Activated naive CD8-positive, alpha-beta T cell treated with anti-CD3 and anti-CD28 coated beads, Interleukin-2, amount 50 U/mL, for 24 hours (primary cell): ENCODE measurements at regions not wholly inside any gene's neighbourhood (a gene's known extent, or its start where the extent isn't known, plus 50 kb on each side); places are given as distances from the start of the nearest gene placed in this dataset.

Experiments
- ATAC-seq: fragments of 150-1000 bp; cut with Tn5 transposase; one replicate; pipeline ENCODE4 v1.10.0; 2021
- DNase-seq: peaks from one replicate; pipeline ENCODE4 v3.0.0; 2021
- H3K27ac Mint-ChIP-seq: one replicate; pipeline ENCODE4 v1.8.0; 2021; ENCODE audit warnings: mild to moderate bottlenecking, mixed read lengths
- H3K27me3 Mint-ChIP-seq: one replicate; pipeline ENCODE4 v1.8.0; 2021; ENCODE audit warnings: mixed read lengths
- H3K36me3 Mint-ChIP-seq: one replicate; pipeline ENCODE4 v1.8.0; 2021; ENCODE audit warnings: low read depth, mixed read lengths
- H3K4me1 Mint-ChIP-seq: one replicate; pipeline ENCODE4 v1.8.0; 2021; ENCODE audit warnings: mixed read lengths
- H3K4me3 Mint-ChIP-seq: one replicate; pipeline ENCODE4 v1.8.0; 2021; ENCODE audit warnings: mild to moderate bottlenecking, moderate library complexity, mixed read lengths
- H3K9me3 Mint-ChIP-seq: one replicate; pipeline ENCODE4 v1.8.0; 2021; ENCODE audit warnings: mixed read lengths

DNA sequence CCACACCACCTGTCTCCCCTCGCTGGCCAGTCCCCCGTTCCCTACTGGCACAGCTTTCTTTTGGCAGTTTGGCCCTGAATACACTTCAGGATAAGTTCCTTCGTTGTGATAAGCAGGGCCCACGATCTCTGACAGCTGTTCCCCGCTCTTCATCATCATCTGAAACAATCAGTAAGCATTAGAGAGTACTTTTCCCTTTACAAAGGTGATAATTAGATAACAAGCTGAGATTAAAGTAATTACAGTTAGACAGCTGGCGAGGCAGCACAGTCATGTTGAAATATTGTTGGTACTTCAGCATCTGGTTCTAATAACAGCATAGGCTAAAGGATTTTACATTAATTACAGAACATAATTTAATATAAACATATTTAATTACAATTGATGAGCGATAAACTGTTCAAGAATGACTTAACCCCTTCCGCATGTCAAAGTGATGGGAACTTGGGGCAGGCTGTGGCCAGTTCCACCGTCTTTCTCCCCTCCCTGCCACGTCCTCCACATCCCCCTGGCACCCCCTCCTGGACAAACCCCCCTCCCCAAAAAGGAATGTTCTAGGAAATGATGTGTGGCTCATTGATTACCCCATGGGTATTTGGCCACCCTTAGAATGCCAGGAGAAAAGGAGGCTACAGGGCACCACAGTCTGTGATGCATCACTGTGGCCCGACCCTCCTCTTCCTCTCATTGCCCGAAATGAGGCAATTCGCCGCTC, 134.9 kb downstream of the RCN1 start:
- Mint-ChIP-seq H3K36me3 (no peaks in the 10 kb centered on the region), H3K4me1 (no peaks in the 10 kb centered on the region), H3K9me3 (no peaks in the 10 kb centered on the region), H3K4me3 (no peak overlapping the region), H3K27me3 (peaks cover 4% of the 10 kb centered on the region), H3K27ac (no peak overlapping the region)
- ATAC-seq (no peak), DNase-seq (no peak)

DNA sequence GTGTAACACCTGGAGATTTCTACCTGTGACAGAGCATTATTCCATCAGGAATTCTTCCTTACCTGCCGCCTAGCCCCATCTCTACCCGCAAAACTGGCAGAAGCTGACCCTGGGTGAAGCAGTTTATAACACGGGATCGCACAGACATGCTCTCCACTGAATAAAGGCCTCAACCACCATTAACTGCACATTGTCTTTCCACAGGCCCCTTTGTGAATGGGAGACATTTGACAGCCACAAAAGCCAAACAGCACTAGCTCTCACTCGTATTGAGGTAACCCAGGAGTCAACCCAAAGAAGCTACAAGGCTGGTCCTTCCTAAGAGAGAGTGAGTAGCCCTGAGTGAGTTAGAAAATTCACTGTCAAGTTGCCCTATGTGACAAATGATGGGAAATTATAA, 135.6 kb downstream of the RCN1 start:
- ATAC-seq = no peak
- DNase-seq = no peak
- H3K36me3 Mint-ChIP-seq = no peaks in the 10 kb centered on the region
- H3K27me3 Mint-ChIP-seq = peaks cover 4% of the 10 kb centered on the region
- no peak overlapping the region for H3K27ac Mint-ChIP-seq
- H3K4me1 Mint-ChIP-seq = no peaks in the 10 kb centered on the region
- no peak overlapping the region for H3K4me3 Mint-ChIP-seq
- H3K9me3 Mint-ChIP-seq = no peaks in the 10 kb centered on the region

DNA sequence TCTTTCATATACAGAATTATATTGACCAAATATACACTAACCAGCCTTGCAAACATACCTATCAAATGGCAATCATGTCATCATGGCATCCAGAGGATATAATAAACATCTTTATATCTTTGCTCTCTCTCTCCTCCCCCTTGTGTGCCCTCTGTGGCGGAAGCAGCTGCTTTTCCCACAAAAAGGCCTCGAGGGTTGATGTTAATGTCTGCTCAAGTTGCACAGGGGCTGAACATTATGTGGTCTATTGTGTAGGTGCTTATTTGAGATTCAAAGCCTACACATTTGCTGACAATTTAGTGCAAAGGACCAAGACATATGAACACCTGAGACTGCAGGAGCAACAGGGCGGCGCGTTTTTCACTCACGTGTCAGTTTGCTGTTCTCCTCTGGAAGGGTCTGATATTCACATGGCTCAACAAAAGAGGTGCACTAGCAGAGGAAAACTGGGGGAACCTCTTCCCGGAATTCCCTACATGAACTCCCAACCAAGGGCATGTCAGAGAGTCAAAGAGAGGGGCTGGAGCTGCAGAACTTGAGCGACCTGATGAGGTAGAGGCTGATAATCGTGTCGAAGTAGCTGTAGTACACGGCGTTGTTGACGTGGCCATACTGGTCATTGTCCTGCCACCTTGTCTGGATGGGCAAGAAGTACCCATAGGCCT, 138.8 kb downstream of the RCN1 start:
- Mint-ChIP-seq H3K36me3 (no peaks in the 10 kb centered on the region), H3K4me3 (no peak overlapping the region)

DNA sequence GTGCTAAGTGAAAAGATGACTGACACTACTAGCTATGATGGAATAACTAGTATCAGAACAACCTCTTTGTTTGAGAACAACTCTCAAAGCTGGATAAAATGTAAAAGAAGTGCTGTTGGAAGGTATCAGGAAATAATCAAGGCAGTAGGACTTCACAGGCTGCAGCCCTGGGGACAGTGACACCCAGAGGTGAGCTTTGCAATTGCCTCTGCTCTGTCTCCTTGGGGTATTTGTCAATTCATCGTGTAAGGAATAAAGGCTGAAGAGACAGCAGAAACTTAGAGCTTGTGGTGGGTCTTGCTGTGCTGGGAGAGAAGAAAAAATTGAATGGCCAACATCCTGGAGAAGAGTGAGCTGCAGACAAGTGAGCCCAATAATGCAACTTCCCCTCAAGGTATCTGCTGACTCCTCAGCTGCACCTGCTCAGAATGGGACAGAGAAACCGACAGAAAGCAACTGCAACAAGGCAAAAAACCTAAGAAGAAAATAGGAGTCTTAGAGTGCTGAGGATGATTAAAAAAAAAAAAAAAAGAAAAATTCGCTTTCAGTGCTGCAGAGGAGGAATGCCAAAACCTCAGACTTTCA, 141.1 kb downstream of the RCN1 start:
- ATAC-seq (no peak), DNase-seq (peak; percentile 16)
- Mint-ChIP-seq H3K9me3 (no peaks in the 10 kb centered on the region), H3K4me1 (no peaks in the 10 kb centered on the region), H3K27me3 (peaks cover 28% of the 10 kb centered on the region), H3K27ac (no peak overlapping the region), H3K4me3 (no peak overlapping the region), H3K36me3 (no peaks in the 10 kb centered on the region)

More for the DNA sequence above, 138.8 kb downstream of the RCN1 start:
- DNase-seq (no peak), ATAC-seq (no peak)
- H3K27ac Mint-ChIP-seq = no peak overlapping the region
- no peaks in the 10 kb centered on the region for H3K4me1 Mint-ChIP-seq
- peaks cover 14% of the 10 kb centered on the region for H3K27me3 Mint-ChIP-seq
- H3K9me3 Mint-ChIP-seq = no peaks in the 10 kb centered on the region

DNA sequence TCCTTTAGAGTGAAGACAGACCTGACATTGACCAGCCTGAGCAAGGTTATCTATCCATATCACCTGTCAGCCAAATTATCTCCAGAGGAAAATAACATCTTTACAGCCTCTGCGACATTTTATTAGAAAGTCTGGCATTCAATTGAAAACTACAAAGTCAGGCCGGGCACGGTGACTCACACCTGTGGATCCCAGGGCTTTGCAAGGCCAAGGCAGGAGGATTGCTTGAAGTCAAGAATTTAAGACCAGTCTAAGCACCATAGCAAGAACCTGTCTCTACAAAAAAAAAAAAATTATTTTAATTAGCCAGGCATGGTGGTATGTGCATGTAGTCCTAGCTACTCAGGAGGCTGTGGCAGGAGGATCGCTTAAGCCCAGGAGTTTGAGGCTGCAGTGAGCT, 141.6 kb downstream of the RCN1 start:
- Mint-ChIP-seq H3K27me3 (peaks cover 31% of the 10 kb centered on the region), H3K9me3 (no peaks in the 10 kb centered on the region), H3K36me3 (no peaks in the 10 kb centered on the region), H3K27ac (no peak overlapping the region), H3K4me3 (no peak overlapping the region), H3K4me1 (no peaks in the 10 kb centered on the region)
- ATAC-seq (no peak), DNase-seq (no peak)

DNA sequence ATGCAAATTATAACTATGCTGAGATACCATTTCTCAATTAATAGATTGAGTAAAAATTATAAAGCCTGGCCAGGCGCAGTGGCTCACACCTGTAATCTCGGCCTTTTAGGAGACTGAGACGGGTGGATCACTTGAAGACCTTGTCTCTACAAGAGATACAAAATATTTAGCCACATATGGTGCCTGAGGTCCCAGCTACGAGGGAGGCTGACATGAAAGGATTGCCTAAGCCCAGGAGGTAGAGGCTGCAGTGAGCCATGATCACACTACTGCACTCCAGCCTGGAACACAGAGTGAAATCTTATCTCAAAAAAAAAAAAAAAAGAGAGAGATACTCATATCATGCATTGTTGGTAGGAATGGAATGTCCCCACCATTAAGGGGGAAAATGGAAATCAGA, 142.4 kb downstream of the RCN1 start:
- Mint-ChIP-seq H3K27me3 (peaks cover 31% of the 10 kb centered on the region), H3K9me3 (no peaks in the 10 kb centered on the region), H3K4me1 (no peaks in the 10 kb centered on the region), H3K4me3 (no peak overlapping the region), H3K36me3 (no peaks in the 10 kb centered on the region), H3K27ac (no peak overlapping the region)
- DNase-seq (no peak), ATAC-seq (no peak)

DNA sequence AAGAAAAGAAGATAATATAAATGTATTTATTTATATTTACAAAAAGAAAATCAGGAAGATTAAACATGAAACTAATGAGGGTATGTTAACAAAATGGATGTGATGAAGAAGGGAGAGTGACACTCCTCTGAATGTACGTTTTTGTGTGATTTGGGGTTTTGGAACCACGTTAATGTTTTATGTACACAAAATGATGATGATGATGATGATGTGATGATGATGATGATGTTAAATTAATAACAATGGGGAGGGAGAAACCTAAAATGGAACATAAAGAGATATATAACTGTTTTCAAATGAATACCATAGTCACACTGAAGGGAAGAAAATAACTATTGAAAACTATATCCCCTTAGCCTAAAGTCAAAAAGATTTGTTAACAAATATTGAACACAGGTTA, 143.1 kb downstream of the RCN1 start:
- Mint-ChIP-seq H3K4me1 (no peaks in the 10 kb centered on the region), H3K4me3 (no peak overlapping the region), H3K36me3 (no peaks in the 10 kb centered on the region), H3K27ac (no peak overlapping the region), H3K9me3 (no peaks in the 10 kb centered on the region), H3K27me3 (peaks cover 34% of the 10 kb centered on the region)
- ATAC-seq = no peak
- no peak for DNase-seq

DNA sequence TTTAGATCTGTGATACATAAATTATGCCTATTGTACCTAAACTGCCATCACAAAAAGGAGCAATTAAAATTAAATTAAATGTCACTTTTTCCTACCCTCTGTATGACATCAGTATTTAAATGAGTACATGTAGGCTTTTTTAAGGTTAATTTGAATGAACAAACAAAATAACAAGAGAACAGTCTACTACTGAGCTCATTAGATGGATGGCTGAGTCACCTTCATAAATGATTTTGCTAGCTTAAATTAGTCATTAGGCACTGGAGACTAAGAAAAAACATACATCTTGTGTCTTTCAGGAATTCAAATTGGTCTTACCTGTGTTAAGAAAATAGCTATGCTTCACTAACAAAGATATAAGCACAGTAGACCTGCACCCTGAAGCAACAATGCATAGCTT, 153.6 kb downstream of the RCN1 start:
- DNase-seq (no peak), ATAC-seq (no peak)
- H3K4me1 Mint-ChIP-seq = no peaks in the 10 kb centered on the region
- no peaks in the 10 kb centered on the region for H3K36me3 Mint-ChIP-seq
- no peaks in the 10 kb centered on the region for H3K9me3 Mint-ChIP-seq
- H3K27ac Mint-ChIP-seq = no peak overlapping the region
- peaks cover 4% of the 10 kb centered on the region for H3K27me3 Mint-ChIP-seq
- no peak overlapping the region for H3K4me3 Mint-ChIP-seq

DNA sequence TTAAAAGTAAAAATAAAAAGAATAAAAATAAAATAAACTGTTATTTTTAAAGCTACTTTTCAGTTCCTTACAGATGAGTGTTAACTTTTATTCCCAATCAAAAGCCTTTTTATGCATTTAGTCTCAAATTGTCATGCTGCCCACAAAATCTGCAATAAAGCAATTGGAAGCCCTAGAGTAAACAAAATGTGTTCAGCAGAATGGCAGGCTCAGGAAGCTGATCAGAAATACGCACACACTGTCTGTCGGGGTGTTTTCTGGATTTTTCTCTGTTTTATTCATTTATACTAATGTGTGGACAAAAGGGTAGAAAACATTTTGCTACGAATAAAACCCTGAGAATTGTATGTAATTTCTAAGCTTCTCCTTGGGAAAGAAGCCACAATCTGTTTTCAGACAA, 162.8 kb downstream of the RCN1 start:
- Mint-ChIP-seq H3K4me1 (no peaks in the 10 kb centered on the region), H3K27me3 (peaks cover 6% of the 10 kb centered on the region), H3K27ac (no peak overlapping the region), H3K4me3 (no peak overlapping the region), H3K9me3 (no peaks in the 10 kb centered on the region), H3K36me3 (no peaks in the 10 kb centered on the region)
- DNase-seq = no peak
- ATAC-seq = no peak

DNA sequence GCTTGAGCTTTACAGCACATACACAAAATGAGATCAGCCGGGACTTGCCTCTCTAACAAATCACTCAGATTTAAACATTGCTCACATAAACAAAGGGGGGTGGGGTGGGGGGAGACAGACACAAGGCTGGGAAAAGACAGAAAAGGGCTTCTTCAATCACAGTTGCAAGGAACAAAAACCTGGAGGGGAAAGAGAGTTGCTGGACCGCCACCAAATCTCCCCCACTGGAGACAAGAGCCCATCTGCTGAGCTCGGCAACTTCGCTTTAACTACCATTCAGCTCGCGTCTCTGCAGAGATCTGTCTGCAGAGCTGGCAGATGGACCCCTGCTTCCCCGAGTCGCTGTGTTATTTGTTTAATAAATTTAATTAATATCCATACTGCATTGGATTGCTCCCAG, 165.0 kb downstream of the RCN1 start:
- DNase-seq (no peak), ATAC-seq (no peak)
- H3K4me3 Mint-ChIP-seq = no peak overlapping the region
- H3K4me1 Mint-ChIP-seq = no peaks in the 10 kb centered on the region
- H3K9me3 Mint-ChIP-seq = no peaks in the 10 kb centered on the region
- no peaks in the 10 kb centered on the region for H3K36me3 Mint-ChIP-seq
- peaks cover 6% of the 10 kb centered on the region for H3K27me3 Mint-ChIP-seq
- no peak overlapping the region for H3K27ac Mint-ChIP-seq

DNA sequence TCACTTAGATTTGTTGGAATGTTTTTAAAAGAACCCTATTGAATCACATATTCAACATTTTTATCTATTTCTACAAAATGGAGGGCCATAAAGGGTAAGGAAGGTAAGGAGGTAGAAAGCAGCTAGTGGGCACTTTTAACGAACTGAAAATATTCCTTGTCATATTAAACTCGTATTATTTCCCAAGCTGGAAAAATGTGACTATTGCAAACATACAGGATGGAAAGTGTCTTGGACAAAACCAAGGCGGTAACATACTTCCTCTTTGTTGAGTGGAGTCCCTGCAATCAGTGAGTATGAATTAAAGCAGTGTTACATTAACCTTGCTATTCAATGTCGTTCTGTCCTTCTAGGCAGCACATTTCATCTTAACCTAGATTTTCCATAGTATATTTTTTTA, 165.6 kb downstream of the RCN1 start:
- ATAC-seq = no peak
- Mint-ChIP-seq H3K27ac (no peak overlapping the region), H3K27me3 (peaks cover 6% of the 10 kb centered on the region), H3K9me3 (no peaks in the 10 kb centered on the region), H3K4me3 (no peak overlapping the region), H3K36me3 (no peaks in the 10 kb centered on the region), H3K4me1 (no peaks in the 10 kb centered on the region)
- DNase-seq = no peak

DNA sequence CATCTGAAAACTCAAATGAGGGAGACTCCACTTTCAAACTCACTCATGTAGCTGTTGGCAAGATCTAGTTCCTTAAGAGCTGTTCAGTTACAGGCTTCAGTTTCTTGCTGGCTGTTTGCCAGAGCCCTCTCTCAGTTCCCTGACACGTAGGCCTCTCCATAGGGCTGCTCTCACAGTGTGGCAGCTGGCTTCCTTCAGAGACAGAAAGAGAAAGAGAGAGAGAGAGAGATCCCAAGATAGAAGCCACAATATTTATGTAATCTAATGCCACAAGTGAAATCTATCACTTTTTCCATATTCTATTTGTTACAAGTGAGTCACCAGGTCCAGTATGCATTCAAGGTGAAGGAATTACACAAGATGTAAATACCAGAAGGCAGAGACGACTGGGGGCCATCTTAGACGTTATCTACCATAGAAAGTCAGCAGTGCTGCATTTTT, 168.8 kb downstream of the RCN1 start:
- H3K36me3 Mint-ChIP-seq = no peaks in the 10 kb centered on the region
- no peaks in the 10 kb centered on the region for H3K4me1 Mint-ChIP-seq
- no peaks in the 10 kb centered on the region for H3K9me3 Mint-ChIP-seq
- H3K4me3 Mint-ChIP-seq = no peak overlapping the region
- peaks cover 4% of the 10 kb centered on the region for H3K27me3 Mint-ChIP-seq
- no peak overlapping the region for H3K27ac Mint-ChIP-seq
- DNase-seq = no peak
- ATAC-seq = peak; percentile 54

DNA sequence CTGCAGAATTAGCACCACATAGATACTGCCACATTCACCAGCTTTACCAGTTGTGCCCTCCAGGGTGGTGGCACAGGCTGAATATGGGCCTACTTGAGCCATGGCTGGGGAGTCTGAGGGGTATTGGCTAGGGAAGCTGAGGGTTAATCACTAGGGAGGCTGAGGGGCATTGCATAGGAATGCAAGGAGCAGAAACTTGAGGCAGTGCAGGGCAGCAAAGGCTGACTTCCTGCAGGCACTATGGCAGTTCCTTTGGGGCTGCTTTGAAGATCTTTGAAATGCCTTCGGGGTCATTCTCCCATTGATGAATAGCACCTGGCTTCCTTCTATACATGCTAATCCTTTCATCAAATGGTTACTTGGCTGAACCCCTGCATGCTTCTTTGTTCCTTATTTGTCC, 171.5 kb downstream of the RCN1 start:
- Mint-ChIP-seq H3K4me3 (no peak overlapping the region), H3K4me1 (peaks cover 2% of the 10 kb centered on the region), H3K27ac (no peak overlapping the region), H3K27me3 (peaks cover 7% of the 10 kb centered on the region), H3K9me3 (no peaks in the 10 kb centered on the region), H3K36me3 (no peaks in the 10 kb centered on the region)
- ATAC-seq (no peak), DNase-seq (no peak)

DNA sequence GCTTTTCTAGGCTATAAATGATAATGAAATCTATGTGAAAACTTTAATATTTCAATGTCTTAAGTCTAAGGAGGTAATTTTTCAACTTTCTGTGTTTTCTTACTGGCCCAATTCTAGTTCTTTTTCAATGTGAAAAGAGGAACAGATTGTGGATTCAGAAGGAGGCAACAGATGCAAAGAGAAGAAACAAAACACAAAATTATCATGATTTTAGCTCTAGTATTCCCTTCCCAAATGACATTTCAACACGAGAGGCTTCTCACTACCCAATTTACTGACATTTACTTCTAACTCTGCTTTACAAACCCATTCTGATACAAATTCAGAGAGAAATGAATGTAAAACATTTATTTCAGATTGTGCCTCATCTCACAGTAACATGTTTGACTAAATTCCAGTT, 169.4 kb downstream of the WT1 start:
- H3K9me3 Mint-ChIP-seq = peaks cover 4% of the 10 kb centered on the region
- ATAC-seq (no peak), DNase-seq (no peak)
- no peak overlapping the region for H3K27ac Mint-ChIP-seq
- H3K4me1 Mint-ChIP-seq = peaks cover 2% of the 10 kb centered on the region
- no peaks in the 10 kb centered on the region for H3K36me3 Mint-ChIP-seq
- H3K27me3 Mint-ChIP-seq = peaks cover 11% of the 10 kb centered on the region
- no peak overlapping the region for H3K4me3 Mint-ChIP-seq

DNA sequence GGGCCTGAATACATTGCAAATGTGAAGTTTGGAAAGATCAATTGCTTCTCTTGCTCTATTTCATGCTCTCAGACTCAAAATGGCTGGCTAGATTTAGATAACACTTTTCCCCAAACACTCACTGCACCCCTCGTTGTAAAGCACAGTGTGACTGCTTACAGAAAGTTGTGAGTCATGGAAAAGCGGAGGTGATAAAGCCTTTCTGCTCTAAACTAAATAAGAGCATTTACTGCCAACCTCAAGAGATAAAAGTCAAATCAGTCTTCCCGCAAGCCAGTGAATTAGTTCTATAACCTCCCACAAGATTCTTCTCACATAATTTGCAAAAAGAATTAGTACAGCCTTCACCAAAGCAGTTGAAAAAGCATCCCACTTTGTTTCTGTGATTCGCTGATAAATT, 168.7 kb downstream of the WT1 start:
- H3K4me3 Mint-ChIP-seq = no peak overlapping the region
- no peak overlapping the region for H3K27ac Mint-ChIP-seq
- peaks cover 2% of the 10 kb centered on the region for H3K4me1 Mint-ChIP-seq
- peaks cover 11% of the 10 kb centered on the region for H3K27me3 Mint-ChIP-seq
- DNase-seq (no peak), ATAC-seq (peak; percentile 33)
- H3K36me3 Mint-ChIP-seq = no peaks in the 10 kb centered on the region
- H3K9me3 Mint-ChIP-seq = peaks cover 4% of the 10 kb centered on the region
